Psoas muscle (tissue), 7 donors: ENCODE measurements at regions not wholly inside any gene's neighbourhood (a gene's known extent, or its start where the extent isn't known, plus 50 kb on each side); places are given as distances from the start of the nearest gene placed in this dataset.

ENCODE experiments used
- ATAC-seq, 4 donors: fragments of 200-7000 bp; cut with Tn5 transposase; one replicate each; pipeline ENCODE4 v1.9.1; 2020; ENCODE audit warnings: moderate library complexity in 3 of 4, mild to moderate bottlenecking in 2 of 4
- DNase-seq, 2 donors: peaks; one replicate each; pipeline ENCODE4 v3.0.0-alpha.2; 2020
- H3K27ac ChIP-seq: fragments of 200-600 bp; one replicate; pipeline ENCODE4 v1.8.0; 2022
- H3K27me3 ChIP-seq, 3 donors: fragments of 200-600 bp in 1 of 3; one replicate each; pipeline versions ENCODE4 v1.6.1 to v1.8.0; 2013 to 2022; ENCODE audit warnings: low read length in 2 of 3, mild to moderate bottlenecking in 2 of 3, moderate library complexity in 1 of 3; ENCODE audit not compliant: insufficient read depth in 3 of 3
- H3K36me3 ChIP-seq, 2 donors: fragments of 200-600 bp in 1 of 2; one replicate each; pipeline versions ENCODE4 v1.6.1 to v1.8.0; 2013 to 2022; ENCODE audit warnings: low read depth in 1 of 2, mild to moderate bottlenecking in 1 of 2, moderate library complexity in 1 of 2; ENCODE audit not compliant: insufficient read depth in 1 of 2
- H3K4me1 ChIP-seq: fragments of 200-600 bp; one replicate; pipeline ENCODE4 v1.8.0; 2022
- H3K4me3 ChIP-seq: fragments of 200-600 bp; one replicate; pipeline ENCODE4 v1.8.0; 2022; ENCODE audit warnings: mild to moderate bottlenecking
- H3K9me3 ChIP-seq: fragments of 200-600 bp; one replicate; pipeline ENCODE4 v1.8.0; 2022
- CTCF ChIP-seq: fragments of 200-600 bp; IDR thresholded peaks from one replicate; pipeline ENCODE4 v1.8.0; 2022; ENCODE audit warnings: antibody characterized with exemption
- WGBS, 3 donors: extraction: QIAGEN DNeasy Blood & Tissue Kit; methylation state at CpG; one replicate each; pipeline versions ENCODE4 v1.1.6 to v1.1.7; 2013; 5-methylcytosine and 5-hydroxymethylcytosine counted together
- intact Hi-C, 2 donors: fragments of 100-400 bp; cut with DNase I; formaldehyde crosslinking; loops; one replicate each; pipeline versions ENCODE4 v1.11.0 to v1.14.2; 2022
- donor health status: healthy with polysubstance abuse.
- donor health status: DM: no; HTN: no; CAD: no; lungs with moderate emphysema.
- donor health status: Bipolar disorder and iron deficiency.
- donor health status: healthy.
- donor health status: DM: yes; HTN: yes; CAD: no.
- donor health status: DM: no; HTN: no; CAD: no.
- donor health status: DM: yes; HTN: yes; CAD: no.

GRCh38 chr5:173790177-173790719 is 97.9 kb upstream of the CPEB4 start:
- intact Hi-C loops = no loop called here
- no peak overlapping the region for H3K4me3 ChIP-seq
- no peak for DNase-seq
- H3K27me3 ChIP-seq = no peaks in the 10 kb centered on the region
- H3K27ac ChIP-seq = no peak overlapping the region
- no peaks in the 10 kb centered on the region for H3K9me3 ChIP-seq
- WGBS, 3 donors = 90 to 93% (median 91%) methylated on average over 11 of the region's 11 CpGs
- no peaks in the 10 kb centered on the region for H3K4me1 ChIP-seq
- no peaks in the 10 kb centered on the region for H3K36me3 ChIP-seq
- no peak for TF ChIP-seq CTCF
- no peak for ATAC-seq

- Histone ChIP-seq H3K27me3 (no peaks in the 10 kb centered on the region), H3K27ac (no peak overlapping the region), H3K4me3 (no peak overlapping the region), H3K9me3 (no peaks in the 10 kb centered on the region), H3K4me1 (no peaks in the 10 kb centered on the region), H3K36me3 (no peaks in the 10 kb centered on the region)
- 72 to 81% (median 76%) methylated on average over 13 of the region's 13 CpGs for WGBS, 3 donors
- ATAC-seq = no peak
- intact Hi-C loops = no loop called here
- no peak for DNase-seq
- TF ChIP-seq CTCF = no peak
Measured at GRCh38 chr5:173790836-173791546, 97.2 kb upstream of the CPEB4 start.

- DNase-seq (no peak), ATAC-seq (no peak)
- intact Hi-C loops = no loop called here
- no peak for TF ChIP-seq CTCF
- WGBS, 3 donors = 95 to 97% (median 97%) methylated on average over 3 of the region's 3 CpGs
- Histone ChIP-seq H3K27me3 (no peaks in the 10 kb centered on the region), H3K36me3 (no peaks in the 10 kb centered on the region), H3K9me3 (no peaks in the 10 kb centered on the region), H3K4me1 (no peaks in the 10 kb centered on the region), H3K4me3 (no peak overlapping the region), H3K27ac (no peak overlapping the region)
Measured at GRCh38 chr5:173791878-173792277, 96.3 kb upstream of the CPEB4 start.

GRCh38 chr5:173792781-173793547 is 95.2 kb upstream of the CPEB4 start:
- no peak overlapping the region for H3K4me3 ChIP-seq
- no peak for DNase-seq
- no peak for TF ChIP-seq CTCF

More at GRCh38 chr5:173792781-173793547, 95.2 kb upstream of the CPEB4 start:
- H3K9me3 ChIP-seq = no peaks in the 10 kb centered on the region
- WGBS, 3 donors = 71 to 89% (median 89%) methylated on average over 7 of the region's 7 CpGs
- intact Hi-C loops = no loop called here
- H3K4me1 ChIP-seq = no peaks in the 10 kb centered on the region
- H3K27me3 ChIP-seq = no peaks in the 10 kb centered on the region
- H3K36me3 ChIP-seq = no peaks in the 10 kb centered on the region
- no peak for ATAC-seq
- H3K27ac ChIP-seq = no peak overlapping the region
